SK-N-MC (cell line): ENCODE measurements at regions not wholly inside any gene's neighbourhood (a gene's known extent, or its start where the extent isn't known, plus 50 kb on each side); places are given as distances from the start of the nearest gene placed in this dataset.

Experiments used
- EZH2 ChIP-seq: fragments of 200-600 bp; sonication (generic); IDR thresholded peaks from one replicate; pipeline ENCODE4 v1.6.1; 2017; ENCODE audit warnings: antibody characterized with exemption
- FOXP2 ChIP-seq: optimal IDR thresholded peaks from 2 replicates; pipeline ENCODE3; 2011; ENCODE audit warnings: mild to moderate bottlenecking, moderate library complexity; ENCODE audit not compliant: insufficient read depth; ENCODE audit errors: extremely low read length, control extremely low read depth
- POLR2AphosphoS5 ChIP-seq: IDR thresholded peaks from 2 replicates; pipeline ENCODE4 v1.6.1; 2012; ENCODE audit warnings: mild to moderate bottlenecking, low read depth, low read length, borderline replicate concordance

DNA sequence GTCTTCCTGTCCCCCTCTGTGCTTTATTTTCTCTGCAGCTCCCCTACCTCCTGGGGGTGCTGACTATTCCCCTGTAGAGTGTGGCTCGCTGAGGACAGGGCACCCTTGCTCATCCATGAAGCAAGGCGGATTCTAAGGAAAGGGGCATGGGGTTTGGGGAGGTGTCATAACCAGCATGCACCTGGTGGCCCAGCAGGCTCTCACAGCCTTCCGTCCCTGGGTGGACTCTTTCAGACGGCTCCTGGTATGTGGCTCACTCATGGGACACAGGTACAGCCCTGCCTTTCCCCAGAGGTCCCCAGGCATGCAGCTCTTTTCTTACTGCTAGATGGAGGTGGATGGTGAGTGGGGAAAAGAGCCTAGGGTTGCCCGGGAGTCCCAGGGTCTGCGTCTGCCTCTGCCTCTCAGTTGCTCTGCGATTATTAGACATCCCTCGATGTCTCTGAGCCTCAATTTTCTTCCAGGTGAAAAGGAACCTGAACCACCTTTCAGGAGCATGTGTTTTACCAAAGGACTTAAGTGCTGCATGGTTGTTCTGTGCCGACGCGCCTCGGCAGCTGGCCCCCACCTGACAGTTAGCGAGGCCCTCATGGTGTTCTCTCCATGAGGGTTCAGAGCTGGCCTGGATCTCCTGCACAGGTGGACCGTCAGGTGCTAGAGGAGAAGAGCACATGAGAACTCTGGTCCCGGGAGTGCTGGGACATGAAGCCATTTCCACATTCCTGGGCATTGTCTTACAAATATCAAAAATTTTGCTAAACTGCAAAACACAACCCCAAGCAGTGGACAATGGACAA lies 172.5 kb upstream of the SHH start:
- TF ChIP-seq FOXP2 (no peak), EZH2 (no peak), POLR2AphosphoS5 (no peak)
